NCI-H510A (cell line): ENCODE measurements at regions not wholly inside any gene's neighbourhood (a gene's known extent, or its start where the extent isn't known, plus 50 kb on each side); places are given as distances from the start of the nearest gene placed in this dataset.
A peak's percentile ranks its signal among the peaks of the same experiment; 100 is the strongest.

ENCODE experiments used
- DNase-seq: peaks from one replicate; lab custom pipeline; 2025; lab: John Stamatoyannopoulos, UW

DNA sequence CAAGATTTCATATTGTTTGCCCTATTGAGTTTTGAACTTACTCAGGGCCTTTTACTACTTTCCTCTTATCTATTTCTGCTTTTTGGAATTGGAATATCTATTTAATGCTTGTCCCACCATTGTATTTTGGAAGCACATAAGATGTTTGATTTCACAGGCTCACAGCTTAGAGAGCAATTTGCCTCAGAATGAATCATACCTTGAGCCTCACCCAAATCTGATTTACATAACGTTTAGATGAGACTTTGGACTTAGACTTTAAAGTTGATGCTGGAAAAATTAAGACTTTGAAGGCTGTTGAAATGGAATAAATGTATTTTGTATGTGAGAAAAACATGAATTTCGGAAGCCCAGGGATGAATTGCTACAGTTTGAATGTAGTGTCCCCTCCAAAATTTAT, 458.9 kb downstream of the CNTN6 start:
- DNase-seq = no peak

DNA sequence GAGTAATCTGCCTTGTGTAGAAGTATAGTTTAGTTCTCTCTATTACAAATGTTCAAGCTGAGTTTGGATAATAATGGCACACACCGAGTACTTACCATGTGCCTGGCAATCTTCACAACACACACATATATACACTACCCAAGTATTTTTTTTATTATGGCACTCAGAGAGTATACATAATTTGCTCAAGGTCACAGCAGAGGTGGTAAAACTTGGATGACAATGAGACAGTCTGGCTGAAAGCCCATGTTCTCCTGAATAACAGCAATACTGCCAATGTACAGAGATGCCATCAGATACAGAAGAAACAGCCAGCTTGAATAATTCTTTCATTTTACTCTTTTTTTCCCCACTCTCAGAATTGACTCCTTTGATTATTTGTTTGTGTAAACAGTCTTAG, 460.0 kb downstream of the CNTN6 start:
- no peak for DNase-seq

DNA sequence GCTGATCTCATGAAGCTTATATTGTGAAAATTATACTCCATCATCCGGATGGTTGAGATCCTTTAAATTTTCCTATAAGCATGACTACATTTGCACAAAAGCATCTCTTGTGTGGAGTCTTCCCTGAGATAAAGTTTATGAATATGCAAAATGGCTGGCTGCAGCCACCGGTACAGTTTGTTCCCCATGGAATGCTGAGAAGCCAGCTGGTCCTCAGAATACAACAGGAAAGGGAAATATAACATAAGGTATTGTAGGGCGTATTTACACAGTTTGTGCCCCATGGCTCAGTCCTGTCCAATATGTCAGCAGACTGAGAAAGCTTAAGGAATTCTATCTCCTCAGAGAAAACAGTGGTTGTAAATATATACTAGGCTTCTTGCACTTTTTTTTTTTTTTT, 468.6 kb downstream of the CNTN6 start:
- no peak for DNase-seq

DNA sequence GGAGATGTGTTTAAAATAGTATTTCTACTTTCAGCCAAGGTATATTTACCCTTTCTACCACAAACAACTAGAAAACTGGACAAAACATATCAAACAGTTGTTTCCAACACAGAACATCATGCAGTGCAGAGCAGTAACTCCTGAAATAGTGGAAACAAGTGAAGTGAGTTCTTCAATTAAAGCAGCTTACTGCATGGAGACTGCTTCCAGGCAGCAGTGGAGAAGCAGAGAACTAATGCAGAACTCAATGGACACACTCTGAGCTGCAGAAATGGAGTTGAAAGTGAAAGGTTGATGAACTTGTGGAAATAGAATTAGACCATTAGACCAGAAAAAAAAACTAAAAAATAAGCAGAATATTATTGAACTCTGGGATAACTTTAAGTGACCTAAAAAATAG, 478.9 kb downstream of the CNTN6 start:
- DNase-seq = no peak

DNA sequence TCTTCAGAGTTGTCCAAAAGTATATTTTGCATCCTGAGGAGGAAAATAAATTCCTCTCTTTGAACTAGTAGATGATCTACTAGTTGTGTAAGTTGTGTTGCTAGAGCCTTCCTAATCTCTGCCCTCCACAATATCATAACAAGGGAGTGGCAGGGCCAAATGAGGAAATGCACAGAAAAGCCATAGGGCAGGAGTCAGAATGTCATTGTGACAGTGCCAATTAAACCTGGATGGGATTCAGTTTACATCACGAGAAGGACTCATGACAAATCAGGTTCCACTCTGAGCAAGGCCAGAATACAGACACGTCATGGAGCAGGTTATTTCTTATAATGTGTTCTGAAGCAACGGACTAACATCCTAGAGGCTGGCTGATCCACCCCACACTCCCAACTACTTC, 483.2 kb downstream of the CNTN6 start:
- no peak for DNase-seq

DNA sequence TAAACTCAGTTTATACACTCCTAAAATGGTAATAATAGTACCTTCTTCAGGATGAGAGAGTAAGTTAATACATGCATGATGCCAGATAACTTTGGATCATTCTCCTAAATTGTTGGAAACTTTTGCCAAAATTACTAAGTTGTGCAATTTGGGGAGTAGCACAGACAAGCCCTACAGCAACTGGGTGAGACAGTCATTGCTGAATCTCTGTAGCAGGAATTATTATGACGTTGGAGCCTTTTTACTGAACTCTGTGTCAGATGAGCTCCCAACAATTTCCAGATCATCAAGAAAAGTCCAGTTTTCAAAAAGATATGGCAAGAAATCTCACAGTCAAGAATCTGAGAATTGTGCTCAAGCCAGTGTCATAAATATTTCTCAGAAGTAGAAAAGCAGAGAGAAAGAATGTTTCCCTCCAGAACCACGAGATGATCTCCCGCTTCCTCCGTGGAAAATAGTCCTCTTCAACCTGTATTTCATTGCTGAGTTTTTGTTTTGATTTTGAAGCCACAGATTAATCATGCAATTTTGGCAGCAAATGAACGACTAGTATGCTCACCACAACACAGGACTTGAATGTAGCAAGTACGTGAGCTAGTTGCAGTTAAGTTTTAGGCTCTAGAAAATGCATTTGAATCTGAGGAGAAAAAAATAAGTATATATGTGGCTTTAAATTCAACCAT, 485.4 kb downstream of the CNTN6 start:
- DNase-seq = no peak

DNA sequence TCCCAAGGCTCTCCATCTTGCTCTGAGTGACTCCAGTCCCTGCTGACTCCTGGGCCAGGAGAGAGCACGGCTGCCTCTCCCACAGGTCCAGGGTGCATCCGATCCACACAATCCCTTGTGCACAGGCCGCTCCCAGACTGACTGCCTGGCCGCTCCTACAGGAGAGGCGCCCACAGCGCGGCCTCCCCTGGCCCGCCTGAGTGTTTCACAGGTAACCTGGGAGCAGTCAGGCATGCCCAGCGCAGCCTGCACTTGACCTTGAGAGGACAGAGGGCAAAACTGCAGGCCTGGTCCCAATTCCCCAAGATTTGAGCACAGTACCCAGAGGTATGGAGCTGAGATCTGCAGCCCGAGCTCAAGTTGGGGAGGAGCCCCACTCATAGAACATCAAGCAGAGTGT, 490.2 kb downstream of the CNTN6 start:
- no peak for DNase-seq

DNA sequence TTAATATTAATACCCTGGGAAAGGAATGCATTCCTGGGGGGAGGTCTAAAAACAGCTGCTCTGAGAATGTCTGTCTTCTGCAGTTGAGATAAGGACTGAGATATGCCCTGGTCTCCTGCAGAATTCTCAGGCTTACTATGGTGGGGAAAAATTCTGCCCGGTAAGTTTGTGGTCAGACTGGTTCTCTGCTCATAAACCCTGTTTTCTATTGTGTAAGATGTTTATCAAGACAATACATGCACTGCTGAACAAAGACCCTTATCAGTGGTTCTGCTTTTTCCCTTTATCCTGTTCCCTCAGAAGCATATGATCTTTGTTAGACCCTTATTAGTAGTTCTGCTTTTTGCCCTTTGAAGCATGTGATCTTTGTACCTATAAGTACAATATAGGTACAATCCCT, 494.6 kb downstream of the CNTN6 start:
- no peak for DNase-seq

DNA sequence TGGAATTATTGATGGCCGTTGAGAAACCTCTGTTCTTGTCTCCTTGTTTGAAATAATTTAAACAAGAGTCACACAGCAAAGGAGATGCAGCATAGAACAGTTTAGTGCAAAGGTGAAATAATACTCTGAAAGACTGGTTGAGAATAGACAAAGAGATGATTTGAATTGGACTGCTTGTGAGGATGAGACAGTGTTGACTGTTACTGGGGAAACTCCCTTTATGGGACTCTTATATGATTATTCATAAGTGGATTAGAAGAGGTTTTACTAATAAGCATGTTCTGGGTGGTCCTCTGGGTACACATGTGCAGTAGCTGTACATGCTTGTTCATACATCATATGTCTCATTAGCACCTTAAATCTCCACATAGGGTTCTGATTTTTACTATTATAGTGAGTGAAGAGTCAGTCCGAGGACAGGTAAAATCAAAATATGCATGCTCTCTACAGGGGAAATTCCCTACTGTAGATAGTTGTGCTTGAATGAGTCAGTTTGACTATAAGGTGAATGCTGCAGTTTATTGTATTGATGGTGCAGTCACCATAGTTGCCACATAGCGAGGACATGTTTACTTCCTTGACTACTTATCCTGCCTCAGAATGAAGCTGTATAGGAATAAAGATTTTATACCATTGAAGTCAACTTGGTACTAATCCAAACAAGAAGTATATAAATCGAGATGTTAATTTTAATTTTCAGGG, 498.7 kb downstream of the CNTN6 start:
- no peak for DNase-seq

DNA sequence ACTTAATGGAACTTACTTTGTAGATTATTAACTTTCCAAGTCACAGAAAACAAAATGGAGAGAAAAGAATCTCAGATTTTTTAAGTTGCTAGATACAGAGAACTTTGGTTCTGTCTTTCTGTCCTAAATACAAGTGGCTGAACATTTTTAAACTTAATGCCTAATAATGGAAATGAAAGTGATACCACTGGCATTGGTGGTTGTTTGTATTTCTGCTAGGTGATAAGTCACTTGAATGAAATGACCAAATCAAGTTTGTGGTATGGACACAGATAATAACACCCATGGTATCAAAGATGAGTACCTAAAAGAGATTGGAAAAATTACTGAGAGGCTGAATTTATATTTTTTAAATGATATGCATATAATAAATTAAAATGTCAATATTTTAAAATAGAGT, 502.1 kb downstream of the CNTN6 start:
- no peak for DNase-seq

DNA sequence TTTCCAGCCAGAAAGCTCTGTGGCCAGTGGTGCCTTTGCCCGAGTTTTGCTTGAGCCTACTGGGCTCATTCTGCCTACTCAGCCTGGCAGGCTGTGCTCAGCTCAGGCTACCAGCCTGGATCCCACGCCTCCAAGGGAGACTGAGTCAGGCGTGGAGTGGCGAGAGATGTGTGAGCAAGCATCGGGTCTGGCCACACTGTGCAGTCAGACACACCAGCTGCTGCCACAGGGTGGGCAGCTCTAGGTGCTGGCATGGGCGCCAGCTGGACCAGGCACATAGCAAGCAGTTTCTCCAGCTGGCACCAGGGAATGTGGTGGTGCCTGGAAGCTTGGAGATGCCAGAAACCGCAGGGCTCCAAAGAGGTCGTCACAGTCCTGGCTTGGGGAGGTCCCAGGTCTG, 498.5 kb upstream of the CNTN4 start:
- DNase-seq = no peak

DNA sequence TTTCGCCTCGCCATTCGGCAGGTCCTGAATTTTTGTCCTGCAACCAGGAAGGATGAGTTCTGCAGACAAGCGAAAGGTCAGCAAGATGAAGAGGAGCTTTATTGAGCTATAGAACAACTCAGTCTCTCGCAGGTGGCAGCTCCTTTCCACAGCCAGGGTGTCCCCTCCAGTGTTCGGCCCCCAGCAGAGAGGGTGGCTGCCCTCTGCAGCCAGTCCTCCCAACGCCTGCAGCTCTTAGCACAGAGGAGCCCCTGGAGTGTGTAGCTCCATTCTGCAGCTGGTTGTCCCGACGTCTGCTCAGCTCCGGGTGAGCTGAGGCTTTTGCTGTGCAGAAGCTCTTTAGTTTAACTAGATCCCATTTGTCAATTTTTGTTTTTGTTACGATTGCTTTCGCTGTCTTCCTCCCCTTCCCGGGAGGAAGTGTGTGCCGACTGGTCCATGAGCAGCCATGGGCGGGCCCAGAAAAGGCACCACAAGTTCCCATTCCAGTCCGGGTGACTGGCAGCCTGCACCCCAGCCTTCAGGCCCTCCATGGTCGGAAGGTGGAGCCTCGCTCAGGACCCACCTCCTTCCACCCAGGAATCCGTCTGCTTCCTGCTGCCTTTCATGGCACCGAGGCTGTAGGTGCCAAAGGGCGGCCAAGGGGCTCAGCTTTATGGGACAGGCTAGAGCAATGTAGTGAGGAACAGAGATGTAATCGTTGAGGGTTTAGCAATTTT, 497.8 kb upstream of the CNTN4 start:
- no peak for DNase-seq

DNA sequence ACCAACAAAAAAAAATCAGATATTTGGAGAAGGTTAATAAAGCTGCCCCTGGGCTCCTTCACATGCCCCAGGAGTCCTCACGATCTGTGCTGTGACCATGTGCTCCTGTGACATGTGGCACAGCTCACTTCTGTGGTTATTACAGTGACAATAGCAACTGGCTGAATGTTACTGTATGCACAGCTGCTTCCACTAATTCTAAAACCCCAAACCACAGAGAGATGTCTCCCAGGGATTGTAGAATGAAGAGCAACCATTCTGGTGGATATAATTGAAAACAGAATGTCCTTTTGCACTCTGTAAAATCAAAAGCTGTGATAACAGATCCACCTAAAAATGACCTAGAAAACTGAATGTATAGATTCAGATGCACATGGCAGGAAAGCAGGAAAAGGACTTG, 489.2 kb upstream of the CNTN4 start:
- no peak for DNase-seq

DNA sequence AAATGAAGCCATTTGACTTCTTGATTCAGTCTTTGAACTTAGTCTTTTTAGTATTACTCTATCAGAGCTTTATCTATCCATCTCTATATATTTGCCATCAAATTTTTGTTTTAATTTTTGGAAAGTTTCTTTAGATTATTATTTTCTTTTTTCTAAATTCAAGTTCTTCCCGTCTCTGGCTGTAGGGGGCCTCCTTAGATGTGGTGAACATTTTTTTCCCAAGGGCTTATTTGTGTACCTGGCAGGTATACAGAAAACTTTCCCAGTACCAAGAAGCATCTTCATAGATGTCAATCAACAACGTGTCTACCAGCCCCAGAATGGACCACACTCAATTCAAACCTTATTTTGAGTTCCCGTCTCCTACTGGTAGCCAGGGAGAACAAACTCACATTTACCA, 486.8 kb upstream of the CNTN4 start:
- no peak for DNase-seq

DNA sequence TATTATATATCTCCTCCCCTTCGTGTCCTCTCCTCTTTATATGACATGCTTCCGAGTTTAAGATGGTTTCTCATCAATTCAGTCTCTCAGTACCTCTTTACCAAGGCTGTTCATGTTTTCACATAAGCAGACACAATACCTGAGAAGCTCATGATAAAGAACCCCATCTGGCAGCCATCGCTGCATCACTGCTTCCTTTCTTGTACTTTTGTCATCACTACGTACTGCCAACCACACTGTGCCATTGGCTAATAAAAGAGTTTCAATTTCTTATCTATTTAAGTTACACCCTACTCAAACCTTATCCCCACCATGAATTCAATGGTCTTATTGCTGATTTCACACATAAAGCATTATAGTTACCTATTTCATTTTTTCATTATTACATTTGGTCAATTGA, 484.7 kb upstream of the CNTN4 start:
- DNase-seq = no peak

DNA sequence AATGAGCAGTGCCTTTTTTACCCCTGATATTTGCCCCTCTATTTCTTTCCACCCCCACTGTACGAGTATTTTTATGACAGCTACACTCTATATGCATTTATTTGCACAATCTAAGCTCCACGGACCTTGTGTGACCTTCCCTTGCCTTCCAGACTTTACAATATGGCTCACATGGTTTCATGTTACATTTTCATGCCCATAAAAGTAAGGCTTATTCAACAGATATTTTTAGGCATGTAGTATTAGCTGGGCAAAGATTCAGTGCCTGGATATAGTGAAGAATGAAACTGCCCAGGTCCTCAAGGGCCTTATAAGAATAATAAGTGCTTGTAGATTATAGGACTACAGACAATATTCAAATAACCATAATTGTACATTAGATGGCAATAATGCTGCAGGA, 481.9 kb upstream of the CNTN4 start:
- DNase-seq = no peak

DNA sequence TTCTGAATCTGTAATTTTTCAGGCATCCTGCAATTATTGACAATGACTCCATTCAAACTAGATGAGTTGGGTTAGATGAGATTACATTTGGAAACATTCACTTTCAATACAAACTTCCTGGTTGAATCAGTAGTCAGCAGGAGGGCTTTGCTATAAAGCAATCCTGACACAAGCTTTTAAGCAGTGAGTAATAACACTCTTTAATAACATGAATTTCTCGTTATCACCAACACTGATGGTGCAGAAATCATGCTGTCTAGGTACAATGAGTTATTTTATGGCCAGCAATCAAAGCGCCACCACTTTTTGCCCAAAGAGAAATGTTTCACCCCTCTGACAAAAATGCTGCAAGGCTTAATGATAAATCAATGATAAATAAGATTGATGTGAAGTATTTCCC, 474.8 kb upstream of the CNTN4 start:
- DNase-seq = no peak

DNA sequence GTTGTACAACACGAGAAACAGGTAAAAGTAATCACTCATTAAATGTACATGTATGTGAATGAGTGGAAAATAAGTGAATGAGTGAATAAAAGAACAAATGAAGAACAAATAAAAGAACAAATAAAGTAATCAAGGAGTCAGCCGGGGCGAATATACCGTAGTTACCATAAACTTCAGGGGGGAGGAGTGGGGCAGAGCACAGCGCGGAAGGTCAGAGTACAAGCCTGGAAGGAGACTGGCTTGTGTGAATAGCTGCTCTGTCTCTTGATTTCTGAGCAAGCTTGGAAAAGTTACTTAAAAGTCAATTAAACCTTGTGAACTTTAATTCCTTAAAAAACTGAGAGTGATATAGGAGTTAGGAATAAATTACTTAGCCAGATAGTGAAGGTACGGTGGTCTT, 466.5 kb upstream of the CNTN4 start:
- no peak for DNase-seq

DNA sequence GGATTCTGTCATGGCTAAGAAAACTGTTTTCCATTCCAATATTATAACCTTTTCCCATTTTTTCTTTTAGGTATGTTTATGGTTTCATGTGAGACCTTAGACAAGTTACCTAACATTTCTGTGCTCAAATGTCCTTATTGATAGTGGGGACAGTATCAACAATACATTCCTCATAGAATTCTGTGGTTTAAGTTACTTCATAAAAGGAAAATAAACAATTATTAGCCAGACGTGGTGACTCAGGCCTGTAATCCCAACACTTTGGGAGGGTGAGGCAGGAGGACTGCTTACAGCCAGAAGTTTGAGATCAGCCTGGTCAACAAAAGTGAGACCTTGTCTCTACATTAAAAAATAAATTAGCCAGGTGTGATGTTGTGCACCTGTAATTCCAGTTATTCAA, 436.8 kb upstream of the CNTN4 start:
- no peak for DNase-seq

DNA sequence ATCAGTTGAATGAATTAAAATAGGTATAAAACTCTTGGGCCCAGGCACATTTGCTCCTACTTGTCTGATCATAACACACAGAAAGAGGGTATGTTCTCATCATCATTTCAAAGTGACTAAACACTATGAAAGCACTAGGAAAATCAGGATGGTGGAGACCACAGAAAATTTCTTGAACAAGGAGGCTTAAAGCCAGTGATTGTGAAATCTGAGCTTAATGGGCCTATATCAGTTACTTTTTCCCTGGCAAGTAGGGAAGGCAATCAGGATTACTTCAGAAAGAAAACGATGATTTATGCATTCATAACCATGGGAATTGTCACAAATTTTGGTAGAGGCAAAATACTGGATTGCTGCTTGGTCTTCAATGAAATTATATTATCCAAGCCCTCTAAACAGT, 434.4 kb upstream of the CNTN4 start:
- no peak for DNase-seq

DNA sequence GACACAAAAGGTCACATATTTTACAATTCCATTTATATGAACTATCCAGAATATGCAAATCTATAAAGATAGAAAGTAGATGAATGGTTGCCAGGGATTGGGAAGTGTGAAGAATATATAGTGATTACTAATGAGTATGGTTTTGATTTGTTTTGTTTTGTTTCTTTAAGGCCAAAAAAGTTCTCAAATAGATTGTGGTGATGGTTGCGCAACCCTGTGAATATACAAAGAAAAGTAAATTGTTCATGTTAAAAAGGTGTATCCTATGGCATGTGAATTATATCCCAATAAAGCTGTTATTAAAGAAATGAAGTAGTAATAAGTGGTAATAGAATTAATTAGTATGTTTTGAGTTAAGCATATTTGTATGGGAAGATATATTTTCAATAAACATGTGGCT, 431.8 kb upstream of the CNTN4 start:
- no peak for DNase-seq

DNA sequence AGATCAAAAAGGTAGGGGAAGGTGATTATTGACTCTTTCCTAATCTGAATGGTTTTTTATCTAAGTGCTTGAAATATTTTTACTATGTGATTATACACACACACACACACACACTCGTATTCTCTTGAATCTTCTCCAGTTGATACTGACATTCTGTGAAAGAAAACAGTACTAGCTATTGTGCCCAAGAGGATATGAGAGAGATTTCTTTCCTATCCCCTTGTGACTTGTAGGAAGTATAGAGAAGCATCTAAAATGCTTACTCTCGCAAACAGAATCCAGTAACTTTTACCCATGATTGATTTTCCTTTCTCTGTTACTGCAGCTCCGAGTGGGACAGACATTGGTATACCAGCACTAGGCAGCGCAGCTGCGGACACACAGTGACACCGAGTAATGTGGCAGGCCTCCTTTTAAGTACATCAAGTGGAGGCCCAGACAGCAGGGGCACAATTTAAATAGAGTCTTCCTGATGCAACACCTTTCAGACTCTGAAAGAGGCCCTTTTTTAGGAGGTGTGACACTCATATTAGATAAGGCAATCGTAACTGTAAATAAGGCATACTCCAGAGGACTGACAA, 421.0 kb upstream of the CNTN4 start:
- peak; percentile 0 for DNase-seq

DNA sequence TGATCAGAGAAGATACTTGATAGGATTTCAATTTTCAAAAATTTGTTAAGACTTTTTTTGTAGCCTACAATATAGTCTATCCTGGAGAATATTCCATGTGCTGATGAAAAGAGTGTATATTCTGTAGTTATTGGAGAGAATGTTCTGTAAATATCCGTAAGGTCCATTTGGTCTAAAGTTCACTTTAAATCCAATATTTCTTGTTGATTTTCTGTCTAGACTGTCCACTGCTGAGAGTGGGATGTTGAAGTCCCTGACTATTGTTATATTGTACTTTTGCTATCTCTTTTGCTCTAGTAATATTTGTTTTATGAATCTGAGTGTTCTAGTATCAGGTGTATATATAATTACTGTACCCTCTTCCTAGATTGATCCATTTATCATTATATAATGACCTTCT, 406.2 kb upstream of the CNTN4 start:
- DNase-seq = no peak
